IPS-11a (cell line): ENCODE measurements at regions not wholly inside any gene's neighbourhood (a gene's known extent, or its start where the extent isn't known, plus 50 kb on each side); places are given as distances from the start of the nearest gene placed in this dataset.

Source experiments
- H3K4me3 ChIP-seq: one replicate; pipeline ENCODE4 v1.5.1; 2013; ENCODE audit warnings: low read depth, low read length, control low read depth

DNA sequence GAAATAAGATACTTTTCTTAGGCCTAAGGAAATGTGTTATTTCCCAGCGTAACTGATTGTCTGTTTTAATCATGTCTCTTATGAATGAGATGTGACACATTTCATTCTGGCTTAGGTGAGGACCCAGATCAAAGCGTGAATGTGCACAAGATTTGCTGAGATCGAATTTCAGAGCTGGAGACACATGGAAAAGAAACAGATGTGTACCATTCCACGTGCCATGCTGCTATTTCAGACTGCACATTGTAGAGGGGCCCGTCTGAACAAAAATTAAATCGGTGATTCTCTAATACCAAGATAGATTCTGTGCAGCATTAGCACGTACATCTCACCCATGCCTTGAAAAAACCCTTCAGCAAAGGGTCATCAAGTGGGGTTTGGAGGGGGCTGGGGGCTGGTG, 290.4 kb downstream of the AACS start:
- H3K4me3 ChIP-seq: no peak overlapping the region

DNA sequence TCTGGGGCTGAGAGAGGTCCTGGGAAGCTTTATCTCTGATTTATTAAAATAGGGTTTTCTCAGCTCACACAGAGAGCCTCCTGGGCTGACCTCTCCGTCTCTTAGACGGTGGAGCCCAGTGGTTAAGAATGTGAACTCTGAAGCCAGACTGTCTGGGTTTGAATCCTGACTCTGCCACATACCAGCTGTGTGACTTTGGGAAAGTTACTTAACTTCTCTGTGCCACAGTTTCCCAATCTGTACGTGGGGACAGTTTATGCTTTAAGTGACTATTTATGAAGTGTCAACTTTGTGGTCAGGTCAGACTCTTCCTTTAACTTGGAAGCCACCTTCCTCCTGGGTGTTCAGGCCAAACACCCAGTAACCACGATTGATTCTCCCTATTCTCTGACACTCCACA, 290.9 kb downstream of the AACS start:
- no peak overlapping the region for H3K4me3 ChIP-seq

DNA sequence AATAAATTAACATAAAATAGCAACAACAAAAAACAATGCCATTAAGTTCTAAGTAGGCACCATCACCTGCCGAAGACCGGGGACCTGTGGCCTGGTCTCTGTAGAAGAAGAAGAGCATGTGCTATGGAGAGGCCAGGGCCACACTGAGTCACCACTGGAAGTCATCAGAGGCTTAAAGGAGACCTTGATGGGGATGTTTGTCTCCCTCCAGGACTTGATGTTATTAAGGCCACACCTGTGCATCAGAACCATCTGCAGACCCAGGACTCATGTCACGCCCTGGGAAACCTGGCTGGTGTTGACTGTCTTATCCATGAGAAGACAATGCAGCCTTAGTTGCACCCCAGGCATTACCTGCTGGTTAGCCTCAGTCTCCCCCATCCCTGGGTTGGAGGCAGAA, 292.3 kb downstream of the AACS start:
- no peak overlapping the region for H3K4me3 ChIP-seq

DNA sequence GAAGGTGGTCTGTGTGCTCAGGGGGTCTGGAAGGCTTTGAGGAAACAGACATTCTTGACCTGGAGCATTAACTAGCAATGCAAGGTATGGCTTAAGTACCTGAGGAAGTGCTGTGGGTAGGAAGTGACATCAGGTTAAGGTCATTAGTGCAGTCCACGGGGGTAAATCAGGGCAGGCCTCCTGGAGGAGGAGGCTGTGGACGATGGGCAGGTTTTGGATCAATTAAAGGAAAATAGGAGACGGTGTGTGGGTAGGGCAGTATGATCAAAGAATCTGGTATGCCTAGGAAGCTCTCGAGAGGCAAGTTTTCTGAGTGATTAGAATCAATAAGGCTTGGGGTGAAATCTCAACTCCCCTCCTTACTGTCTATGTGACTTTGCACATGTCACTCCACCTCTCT, 295.3 kb downstream of the AACS start:
- H3K4me3 ChIP-seq: no peak overlapping the region

DNA sequence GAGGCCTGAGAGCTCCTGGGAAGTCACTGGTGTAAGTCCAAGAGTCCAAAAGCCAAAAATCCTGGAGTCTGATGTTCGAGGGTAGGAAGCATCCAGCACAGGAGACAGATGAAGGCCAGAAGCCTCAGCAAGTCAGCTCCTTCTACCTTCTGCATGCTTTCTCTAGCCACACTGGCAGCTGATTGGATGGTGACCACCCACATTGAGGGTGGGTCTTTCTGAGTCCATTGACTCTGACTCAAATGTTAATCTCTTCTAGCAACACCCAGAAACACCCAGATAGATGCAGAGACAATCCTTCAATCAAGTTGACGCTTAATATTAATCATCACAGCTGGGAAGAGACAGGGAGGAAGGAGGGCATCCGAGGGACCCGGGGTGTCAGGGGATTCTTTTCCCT, 305.8 kb downstream of the AACS start:
- H3K4me3 ChIP-seq: no peak overlapping the region

DNA sequence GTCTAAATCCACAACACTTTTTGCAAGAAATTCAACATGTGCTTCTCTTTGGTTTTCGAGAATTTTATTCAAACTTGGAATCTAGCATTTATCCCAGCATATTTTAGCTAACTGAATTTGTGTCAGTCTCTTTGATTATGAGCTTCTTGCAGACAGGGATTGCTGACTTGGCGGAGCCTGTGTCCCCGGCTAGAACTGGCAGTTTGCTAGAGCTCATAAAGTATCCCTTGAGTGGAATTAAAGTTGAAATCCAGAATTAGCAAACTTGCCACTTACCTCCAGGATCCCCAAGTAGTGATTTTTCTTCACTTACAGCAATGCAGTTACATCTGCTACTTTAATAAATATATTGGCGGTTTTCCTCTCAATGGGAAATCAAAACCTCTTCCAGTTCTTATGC, 306.9 kb downstream of the AACS start:
- H3K4me3 ChIP-seq: no peak overlapping the region

DNA sequence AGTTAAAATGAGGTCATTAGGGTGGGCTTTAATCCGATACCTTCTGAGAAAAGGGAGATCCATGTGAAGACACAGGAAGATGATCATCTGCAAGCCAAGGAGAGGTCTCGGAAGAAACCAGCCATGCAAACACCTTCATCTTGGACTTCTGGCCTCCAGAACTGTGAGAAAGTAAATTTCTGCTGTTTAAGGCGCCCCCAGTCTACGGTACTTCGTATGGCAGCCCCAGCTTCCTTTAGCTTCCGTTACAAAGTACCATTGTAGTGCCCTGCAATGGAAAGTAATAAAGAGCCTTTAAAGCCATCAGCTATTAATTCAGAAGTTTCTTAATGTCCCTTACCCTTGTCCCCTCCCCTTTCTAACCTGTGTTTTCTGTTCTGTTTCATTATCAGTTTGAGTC, 308.1 kb downstream of the AACS start:
- no peak overlapping the region for H3K4me3 ChIP-seq

DNA sequence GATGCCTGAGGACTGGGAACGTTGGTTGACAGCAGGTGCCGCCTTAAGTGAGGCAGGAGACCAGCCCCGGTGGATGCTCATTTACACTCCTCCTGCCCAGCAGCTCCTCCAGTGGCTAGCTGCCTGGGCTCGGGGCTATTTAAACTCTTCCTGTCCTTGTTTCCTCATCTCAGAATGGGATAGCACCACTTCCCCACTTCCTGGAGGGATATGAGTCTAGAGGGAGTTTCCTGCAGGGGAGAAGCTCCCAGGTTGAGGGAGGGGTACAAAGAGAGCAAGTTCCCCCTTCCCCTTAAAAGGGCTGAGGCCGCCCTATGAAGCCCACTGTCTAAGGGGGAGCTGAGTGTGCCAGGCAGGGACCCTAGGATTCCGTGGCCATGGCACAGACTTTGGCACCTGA, 311.2 kb downstream of the AACS start:
- H3K4me3 ChIP-seq: no peak overlapping the region

DNA sequence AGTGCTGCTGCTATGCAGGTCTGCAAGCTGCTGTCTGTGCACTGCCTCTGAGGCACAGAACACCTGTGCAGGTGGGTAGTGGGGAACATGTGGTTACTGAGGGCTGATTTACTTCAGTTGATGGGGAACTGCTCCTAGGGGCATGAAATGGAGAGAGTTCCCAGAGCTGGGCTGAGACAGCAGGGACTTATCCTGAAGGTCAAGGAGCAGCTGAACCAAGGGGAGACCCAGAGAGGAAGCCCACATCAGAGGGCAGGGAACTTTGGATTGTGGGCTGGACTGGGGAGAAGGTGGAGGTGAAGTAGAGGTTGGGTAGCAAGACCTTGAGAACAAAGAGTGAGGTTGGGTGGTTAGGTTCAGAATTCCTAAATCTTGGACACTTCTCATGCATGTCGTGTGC, 311.9 kb downstream of the AACS start:
- no peak overlapping the region for H3K4me3 ChIP-seq

DNA sequence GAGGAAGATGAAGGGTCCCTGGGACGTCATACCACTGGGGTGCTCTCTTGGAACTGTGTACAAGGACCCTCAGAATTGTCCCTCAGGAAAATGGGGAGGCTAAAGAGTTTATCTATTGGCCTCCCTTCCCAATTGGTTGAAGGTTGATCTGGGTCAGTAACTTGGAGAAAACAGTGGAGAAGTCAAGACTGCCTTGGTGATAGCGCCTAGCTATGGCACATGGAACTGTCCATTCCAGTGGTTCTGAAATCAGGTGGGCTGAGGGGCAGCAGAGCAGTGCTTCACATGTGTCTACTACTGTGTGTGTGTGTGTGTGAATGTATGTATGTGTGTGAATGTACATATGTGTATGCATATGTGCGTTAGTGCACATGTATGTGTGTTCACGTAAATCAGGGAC, 316.1 kb downstream of the AACS start:
- H3K4me3 ChIP-seq: no peak overlapping the region

DNA sequence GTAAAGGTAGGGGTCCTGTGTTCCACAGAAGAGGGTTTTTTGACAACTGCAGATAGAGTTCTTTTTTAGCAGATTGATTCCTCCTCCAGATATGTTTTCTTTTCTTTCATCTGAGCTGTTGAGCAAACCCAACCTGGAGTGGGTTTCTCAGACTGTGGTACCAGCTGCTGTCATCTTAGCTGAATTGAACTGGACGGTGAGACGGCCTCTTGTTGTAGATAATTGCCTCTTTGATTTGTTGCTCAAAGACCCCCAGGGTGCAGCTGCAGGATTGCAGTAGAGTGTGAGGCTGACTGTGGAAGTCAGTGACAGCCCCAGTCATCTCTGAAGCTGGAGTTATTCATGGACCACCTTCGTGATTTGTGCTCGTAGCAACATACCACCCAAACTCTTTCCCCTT, 317.7 kb downstream of the AACS start:
- H3K4me3 ChIP-seq: no peak overlapping the region

DNA sequence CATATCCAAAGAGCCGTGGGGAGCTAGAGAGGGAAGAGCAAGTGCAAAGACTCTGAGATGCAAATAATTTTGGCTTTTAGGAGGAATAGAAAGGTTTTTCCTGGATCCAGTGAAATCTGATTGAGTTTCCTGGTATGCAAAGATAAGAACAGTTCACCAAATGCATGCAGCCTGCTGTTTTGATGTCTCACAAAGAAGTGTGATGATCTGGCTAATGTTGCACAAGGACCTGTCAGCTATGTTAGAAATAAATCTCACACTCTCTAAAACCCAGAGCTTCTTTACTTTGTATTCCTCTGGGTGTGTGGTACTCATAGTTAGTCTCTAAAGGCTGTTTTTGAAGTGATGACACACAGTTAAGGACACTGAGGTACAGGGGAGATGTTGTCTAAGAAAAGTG, 321.4 kb downstream of the AACS start:
- H3K4me3 ChIP-seq: no peak overlapping the region

DNA sequence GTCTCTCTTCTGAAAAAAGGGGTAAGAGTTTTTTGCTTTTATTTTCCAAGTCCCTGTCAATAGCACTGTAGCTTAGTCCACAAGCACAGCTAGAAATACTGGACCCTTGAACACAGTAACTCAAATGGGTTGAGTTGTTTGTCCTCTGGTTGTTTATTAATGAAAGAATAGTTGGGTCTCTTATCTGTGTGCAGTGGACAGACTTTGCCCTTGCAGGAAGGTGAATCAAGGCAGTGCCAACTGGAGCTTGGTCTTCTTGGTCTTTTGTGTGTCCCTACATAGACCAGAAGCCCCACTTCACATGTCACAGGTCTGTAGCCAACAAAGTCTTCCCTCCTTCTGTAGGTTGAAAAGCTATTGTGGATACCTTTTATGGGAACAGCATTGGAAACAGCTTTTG, 322.0 kb downstream of the AACS start:
- no peak overlapping the region for H3K4me3 ChIP-seq

DNA sequence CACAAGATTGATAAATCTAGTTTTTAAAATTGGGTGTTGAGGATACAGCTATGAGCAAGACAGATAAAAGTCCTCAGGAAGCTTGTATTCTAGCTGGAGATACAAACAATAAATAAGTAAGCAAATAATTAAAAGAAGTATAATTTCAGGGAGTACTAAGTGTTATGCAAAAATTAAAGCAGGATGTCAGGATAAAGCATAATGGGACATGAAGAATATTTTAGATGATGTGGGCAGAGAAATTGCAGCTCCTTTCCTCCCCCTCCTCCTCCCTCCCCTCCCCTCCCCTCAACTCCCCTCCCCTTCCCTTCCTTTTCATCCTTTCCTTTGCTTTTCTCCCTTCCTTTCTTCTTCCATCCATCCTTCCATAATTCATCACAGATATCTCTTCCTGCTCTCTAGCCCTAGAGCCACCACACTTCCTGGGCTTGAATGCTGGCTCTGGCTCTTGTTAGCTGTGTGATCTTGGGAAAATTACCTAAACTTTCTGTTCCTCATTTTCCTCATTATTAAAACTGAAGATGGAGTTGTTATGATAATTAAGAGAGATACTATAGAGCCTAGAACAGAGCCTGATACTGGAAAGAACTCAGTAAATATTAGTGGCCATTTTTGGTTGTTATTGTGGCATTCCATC, 323.9 kb downstream of the AACS start:
- no peak overlapping the region for H3K4me3 ChIP-seq

DNA sequence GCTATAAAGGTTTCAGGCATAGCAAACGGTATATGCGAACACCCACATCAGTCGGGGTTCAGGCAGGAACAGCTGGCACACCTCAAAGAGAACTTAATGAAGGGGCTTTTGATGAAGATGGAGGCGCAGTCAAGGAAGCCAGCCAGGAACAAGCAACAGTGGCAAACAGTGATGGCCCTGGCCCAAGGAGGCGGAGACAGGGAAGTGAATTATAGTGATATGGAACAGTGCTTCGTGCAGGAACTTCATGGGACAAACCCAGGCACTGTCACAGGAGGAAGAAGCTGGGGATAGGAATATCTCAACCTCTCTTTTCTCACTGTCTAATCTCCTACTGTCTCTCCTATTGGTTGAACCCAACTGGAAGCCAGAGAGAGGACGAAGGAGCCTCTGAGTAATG, 328.3 kb downstream of the AACS start:
- H3K4me3 ChIP-seq: no peak overlapping the region

DNA sequence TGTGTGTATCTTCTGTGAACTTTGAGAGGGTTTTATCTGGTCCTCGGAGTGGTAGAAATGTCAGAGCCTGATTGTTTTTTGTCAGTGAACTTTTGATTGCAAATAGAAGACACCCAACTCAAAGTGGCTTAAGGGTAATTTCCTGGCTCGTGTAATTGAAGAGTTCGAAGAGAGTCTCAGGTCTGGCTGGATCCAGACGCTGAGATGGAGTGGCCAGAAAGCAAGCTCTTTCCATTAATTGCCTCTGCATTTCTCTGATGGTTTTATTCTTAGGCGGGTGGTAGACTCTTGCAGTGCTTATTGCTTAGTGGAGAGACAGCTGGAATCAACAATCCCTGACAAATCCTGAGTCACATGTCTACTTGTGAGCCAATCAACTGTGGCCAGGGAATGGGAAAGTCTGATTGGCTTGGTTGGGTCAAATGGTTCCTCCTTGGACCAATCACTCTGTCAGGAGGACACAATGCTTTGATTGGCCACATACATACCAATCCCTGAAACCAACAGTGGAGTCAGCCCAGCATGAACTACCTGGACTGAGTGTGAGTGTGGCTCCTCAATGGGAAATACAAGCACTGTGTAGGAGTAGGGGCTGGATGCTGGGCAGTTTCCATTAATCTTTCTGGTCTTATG, 330.5 kb downstream of the AACS start:
- no peak overlapping the region for H3K4me3 ChIP-seq

DNA sequence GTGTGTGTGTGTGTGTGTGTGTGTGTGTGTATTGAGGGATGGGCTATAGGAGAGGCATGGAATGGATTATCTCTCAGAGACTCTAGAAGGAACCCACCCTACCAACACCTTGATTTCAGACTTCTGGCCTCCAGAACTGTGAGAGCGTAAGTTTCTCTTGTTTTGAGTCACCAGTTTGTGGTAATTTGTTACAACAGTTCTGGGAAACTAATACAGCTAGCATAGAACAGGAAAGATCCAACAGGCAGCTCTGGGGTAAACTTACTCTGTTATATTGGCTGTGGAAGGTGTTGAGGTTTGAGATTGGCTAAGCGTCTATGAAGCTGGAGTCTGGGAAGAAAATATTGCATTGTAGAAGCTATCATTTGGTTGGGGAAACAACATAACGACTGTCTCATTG, 334.3 kb downstream of the AACS start:
- no peak overlapping the region for H3K4me3 ChIP-seq

DNA sequence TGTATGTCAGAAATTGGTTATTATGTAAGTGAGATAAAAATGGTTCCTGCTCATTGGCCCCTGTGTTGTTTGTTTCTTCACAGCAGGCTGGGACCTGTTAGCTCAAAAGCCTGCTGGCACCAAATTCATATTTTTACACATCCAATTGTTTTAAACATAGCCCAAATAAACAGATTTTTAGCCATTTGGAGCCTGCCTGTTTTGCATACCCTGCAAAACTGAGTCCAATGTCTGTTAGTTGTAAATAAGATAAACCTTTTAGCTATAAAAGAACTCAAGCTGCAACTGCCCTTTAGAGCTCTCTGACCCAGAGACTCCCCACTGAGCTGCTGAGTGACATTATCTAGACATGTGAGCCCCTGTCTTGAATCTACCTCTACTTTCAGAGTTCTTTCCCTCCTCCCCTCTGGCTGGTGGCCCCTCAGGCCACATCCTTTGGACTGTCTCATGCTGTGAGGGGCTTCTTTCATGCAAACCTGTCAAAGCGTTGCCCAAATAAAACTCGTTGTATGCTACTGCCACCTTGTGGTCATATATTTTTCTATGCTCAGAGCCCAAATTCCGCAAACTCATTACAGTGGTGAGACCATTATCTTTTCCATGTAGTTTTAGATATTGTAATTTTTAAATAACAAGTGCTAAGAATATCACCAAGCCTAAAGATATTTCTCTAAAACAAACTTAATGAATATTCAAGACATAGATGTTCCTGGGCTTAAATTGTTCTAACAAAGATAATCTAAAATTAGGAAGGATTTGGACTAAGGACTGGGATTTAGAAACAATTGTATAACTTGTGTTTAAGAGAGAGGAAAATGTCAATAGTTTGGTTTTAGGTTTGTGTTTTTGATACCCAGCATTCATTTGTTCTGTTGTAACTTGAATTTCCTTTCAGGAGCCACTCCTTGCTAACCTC, 337.9 kb downstream of the AACS start:
- H3K4me3 ChIP-seq: no peak overlapping the region

DNA sequence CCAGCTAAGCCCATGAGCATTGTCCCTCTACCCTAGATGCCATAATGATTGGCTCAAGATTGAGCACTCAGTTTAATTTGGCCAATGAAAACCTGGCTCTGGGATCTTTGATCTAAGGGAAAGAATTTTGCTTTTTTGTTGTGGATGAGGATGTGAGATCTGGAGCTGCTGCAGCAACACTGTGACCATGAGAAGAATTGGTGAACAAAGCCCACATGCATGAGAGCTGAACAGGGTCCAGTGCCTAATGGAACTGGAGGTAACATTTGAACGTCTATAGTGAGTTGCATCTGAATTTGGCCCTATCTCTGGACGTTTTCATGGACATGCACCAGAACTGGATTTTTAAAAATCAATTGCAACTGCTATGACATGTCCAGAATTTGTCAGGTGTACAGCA, 338.6 kb downstream of the AACS start:
- H3K4me3 ChIP-seq: no peak overlapping the region

DNA sequence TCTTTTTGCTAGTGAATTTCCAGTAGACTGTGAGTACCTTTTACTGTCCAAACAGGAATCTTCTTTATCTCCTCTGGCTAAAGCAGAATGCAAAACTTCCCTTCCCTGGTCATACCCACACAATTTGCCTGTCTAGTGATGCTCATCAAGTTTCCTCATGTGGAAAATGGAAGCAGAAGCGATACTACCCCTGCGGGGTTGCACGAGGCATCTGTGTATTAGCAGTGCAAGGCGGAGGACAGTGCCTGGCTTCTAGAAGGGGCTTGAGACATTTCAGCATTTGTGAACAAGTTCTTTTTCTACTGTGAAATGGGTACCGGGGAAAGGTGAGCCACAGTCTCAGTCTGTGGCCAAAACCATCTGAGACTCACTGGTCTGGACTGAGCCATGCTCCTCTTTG, 340.9 kb downstream of the AACS start:
- H3K4me3 ChIP-seq: no peak overlapping the region

DNA sequence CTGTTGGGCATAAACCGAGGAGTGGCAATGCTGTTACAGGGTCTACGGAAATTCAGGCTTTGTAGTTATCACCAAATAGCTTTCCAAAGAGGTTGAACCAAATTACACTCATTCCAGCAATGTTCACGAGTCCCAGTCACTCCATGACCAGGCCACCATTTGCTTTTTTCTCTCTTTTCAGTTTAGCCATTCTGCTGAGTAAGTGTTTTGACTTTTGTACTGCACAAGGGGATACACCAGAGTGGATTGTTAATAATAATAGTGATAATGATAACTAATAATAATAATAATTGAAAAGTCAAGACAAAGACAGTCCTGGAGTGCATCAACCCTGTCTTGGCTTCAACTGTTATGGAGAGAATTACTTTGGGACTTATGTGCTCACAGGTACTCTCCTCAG, 343.5 kb downstream of the AACS start:
- no peak overlapping the region for H3K4me3 ChIP-seq

DNA sequence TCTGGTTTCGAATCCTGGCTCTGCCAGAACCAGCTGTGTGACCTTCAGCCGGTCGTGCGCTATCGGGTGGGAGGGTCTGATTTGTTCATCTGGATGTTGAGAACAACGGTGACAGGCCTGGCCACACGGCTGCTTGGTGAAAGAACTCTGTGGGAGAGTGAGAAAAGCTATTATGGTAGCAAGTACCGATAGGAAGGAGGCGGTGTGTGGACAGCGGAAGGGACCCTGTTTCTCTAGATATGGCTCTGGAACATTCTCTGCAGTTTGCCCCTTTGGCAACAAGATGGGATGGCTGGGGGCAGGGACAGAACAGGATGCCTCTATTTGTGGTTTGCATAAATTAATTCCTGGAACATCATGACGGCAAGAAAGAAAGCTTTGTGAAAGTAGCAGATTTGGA, 347.3 kb downstream of the AACS start:
- no peak overlapping the region for H3K4me3 ChIP-seq
